ENCODE measurements at regions not wholly inside any gene's neighbourhood (a gene's known extent, or its start where the extent isn't known, plus 50 kb on each side); places are given as distances from the start of the nearest gene placed in this dataset.

DNA sequence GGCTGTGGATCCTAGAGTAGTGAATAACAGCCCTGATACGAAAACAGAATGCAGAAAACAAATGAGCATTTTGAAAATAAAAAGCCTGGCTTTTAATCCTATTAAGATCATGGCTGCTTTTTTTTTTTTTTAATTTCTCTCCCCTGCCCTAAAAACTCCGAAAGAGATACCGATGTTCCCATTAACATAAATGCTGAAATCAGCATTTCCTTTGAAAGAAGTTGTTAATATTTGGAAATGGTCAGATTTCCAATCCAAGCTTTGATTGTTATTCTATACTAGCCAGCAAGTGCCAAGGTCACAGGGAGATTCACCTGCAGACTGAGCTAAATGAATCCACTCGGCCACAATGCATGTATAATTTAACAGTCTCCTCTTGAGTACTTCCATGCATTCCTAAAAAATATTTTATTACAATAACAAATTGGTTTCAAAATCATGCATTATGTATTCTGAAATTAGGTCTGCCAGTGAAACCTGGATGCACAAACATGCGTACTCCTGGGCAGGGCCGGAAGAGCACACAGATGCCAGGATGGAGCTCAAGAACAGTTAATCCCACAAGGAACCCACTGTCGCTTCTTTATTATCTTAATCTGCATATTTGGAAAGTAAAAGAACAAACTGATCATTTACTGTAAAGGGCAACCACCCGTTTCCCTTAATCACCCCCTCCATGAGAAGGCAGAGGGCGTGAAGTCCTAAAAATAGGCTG, 521.5 kb upstream of the ZFHX3 start:
- no peaks in the 10 kb centered on the region for H3K9me3 ChIP-seq (ENCODE audit: insufficient read depth, low read depth, low read length)
- no peak overlapping the region for H3K4me3 ChIP-seq (ENCODE audit: low read length)
- H3K27ac ChIP-seq (ENCODE audit: low read length), result no peak overlapping the region
- no peaks in the 10 kb centered on the region for H3K36me3 ChIP-seq (ENCODE audit: insufficient read depth, low read depth, low read length)
- no peaks in the 10 kb centered on the region for H3K27me3 ChIP-seq (ENCODE audit: insufficient read depth, low read length)
- H3K4me1 ChIP-seq (ENCODE audit: insufficient read depth, low read length), result peaks cover 14% of the 10 kb centered on the region; the same call in 1 of the 2 replicates
- H3K9ac ChIP-seq (ENCODE audit: low read depth, low read length), result no peak overlapping the region

DNA sequence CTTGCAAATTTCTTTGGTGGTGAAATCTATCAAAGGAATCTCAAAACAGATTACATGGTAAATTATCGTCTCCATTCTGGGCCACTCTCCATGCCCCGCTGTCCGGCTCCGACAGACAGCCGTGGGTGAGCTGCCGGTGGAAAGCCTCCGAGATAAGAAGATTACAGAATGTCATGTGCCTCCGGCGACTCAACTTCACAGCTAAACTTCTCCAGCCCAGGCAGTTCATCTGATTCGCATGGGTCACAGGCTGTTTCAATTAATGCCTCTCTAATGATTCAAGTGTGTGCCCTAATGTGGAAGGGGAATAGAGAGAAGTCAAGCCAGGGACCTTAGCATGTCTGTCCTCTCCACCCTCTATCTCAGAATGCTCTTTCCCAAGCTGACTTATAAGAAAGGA, 520.8 kb upstream of the ZFHX3 start:
- Histone ChIP-seq H3K9ac (ENCODE audit: low read depth, low read length) (no peak overlapping the region), H3K27me3 (ENCODE audit: insufficient read depth, low read length) (no peaks in the 10 kb centered on the region), H3K4me3 (ENCODE audit: low read length) (no peak overlapping the region), H3K27ac (ENCODE audit: low read length) (no peak overlapping the region), H3K9me3 (ENCODE audit: insufficient read depth, low read depth, low read length) (no peaks in the 10 kb centered on the region), H3K4me1 (ENCODE audit: insufficient read depth, low read length) (peaks cover 14% of the 10 kb centered on the region; the same call in 1 of the 2 replicates), H3K36me3 (ENCODE audit: insufficient read depth, low read depth, low read length) (no peaks in the 10 kb centered on the region)

DNA sequence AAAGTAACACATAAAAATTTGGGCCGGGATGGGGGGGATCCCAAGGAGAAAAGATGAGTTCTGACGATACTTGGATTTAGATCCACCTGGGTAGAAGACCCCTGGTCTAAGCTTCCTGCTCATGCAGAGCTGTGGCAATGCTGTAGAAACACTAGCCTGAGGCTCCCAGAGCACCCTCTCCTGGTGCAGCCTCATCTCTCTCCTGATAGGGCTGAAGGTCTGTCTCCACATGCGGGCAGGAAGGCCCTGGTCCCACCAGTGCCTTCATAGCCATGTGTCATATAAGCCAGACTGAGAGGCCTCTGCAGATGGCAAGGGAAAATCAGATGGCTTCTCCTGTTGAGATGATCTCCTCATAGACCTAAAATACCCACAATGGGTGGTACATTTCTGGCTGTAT, 518.0 kb upstream of the ZFHX3 start:
- Histone ChIP-seq H3K9ac (ENCODE audit: low read depth, low read length) (no peak overlapping the region), H3K27me3 (ENCODE audit: insufficient read depth, low read length) (no peaks in the 10 kb centered on the region), H3K4me1 (ENCODE audit: insufficient read depth, low read length) (peaks cover 10% of the 10 kb centered on the region; the same call in 1 of the 2 replicates), H3K9me3 (ENCODE audit: insufficient read depth, low read depth, low read length) (no peaks in the 10 kb centered on the region), H3K27ac (ENCODE audit: low read length) (no peak overlapping the region), H3K36me3 (ENCODE audit: insufficient read depth, low read depth, low read length) (no peaks in the 10 kb centered on the region), H3K4me3 (ENCODE audit: low read length) (no peak overlapping the region)

DNA sequence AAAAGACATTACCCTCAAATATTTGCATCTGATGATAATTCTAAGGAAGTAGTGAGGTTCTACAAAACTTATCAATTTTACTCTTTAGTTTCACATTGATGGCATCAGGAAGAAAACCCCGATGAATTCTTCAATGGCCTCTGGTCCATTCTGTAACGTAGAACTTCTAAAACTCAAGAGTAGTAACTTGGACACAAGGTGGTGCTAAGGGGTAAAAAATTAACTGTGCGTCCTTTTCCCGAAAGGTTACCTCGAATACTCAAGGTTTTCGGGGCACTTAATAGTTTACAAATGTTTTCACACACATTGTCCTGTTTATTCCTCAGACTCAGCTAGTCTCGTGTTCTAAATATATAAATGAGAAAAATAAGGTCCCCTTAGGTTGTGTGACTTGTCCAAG, 517.3 kb upstream of the ZFHX3 start:
- no peak overlapping the region for H3K27ac ChIP-seq (ENCODE audit: low read length)
- peaks cover 10% of the 10 kb centered on the region; the same call in 1 of the 2 replicates for H3K4me1 ChIP-seq (ENCODE audit: insufficient read depth, low read length)
- no peaks in the 10 kb centered on the region for H3K27me3 ChIP-seq (ENCODE audit: insufficient read depth, low read length)
- H3K9me3 ChIP-seq (ENCODE audit: insufficient read depth, low read depth, low read length), result no peaks in the 10 kb centered on the region
- H3K36me3 ChIP-seq (ENCODE audit: insufficient read depth, low read depth, low read length), result no peaks in the 10 kb centered on the region
- H3K9ac ChIP-seq (ENCODE audit: low read depth, low read length), result no peak overlapping the region
- H3K4me3 ChIP-seq (ENCODE audit: low read length), result no peak overlapping the region

DNA sequence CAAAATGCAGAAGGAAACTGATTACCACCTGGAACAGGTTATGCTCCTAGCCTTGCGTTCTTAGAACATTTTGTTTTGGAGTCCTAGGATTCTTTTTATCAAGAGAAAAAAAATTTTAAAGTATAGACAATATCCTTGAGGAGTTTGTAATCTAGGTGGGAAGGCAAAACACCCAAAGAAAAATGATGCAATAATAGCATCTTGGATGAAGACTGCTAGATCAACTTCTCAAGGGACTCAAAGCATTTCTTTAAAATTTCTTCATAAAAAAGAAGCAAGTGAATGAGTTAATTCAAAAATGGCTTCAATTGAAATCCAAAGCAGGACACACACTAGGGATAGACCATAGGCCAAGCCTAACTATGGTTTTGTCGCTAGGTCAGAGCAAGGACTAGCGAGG, 515.8 kb upstream of the ZFHX3 start:
- Histone ChIP-seq H3K36me3 (ENCODE audit: insufficient read depth, low read depth, low read length) (no peaks in the 10 kb centered on the region), H3K9me3 (ENCODE audit: insufficient read depth, low read depth, low read length) (no peaks in the 10 kb centered on the region), H3K9ac (ENCODE audit: low read depth, low read length) (no peak overlapping the region), H3K4me3 (ENCODE audit: low read length) (no peak overlapping the region), H3K27ac (ENCODE audit: low read length) (no peak overlapping the region), H3K27me3 (ENCODE audit: insufficient read depth, low read length) (no peaks in the 10 kb centered on the region), H3K4me1 (ENCODE audit: insufficient read depth, low read length) (peaks cover 5% of the 10 kb centered on the region; the same call in 1 of the 2 replicates)

DNA sequence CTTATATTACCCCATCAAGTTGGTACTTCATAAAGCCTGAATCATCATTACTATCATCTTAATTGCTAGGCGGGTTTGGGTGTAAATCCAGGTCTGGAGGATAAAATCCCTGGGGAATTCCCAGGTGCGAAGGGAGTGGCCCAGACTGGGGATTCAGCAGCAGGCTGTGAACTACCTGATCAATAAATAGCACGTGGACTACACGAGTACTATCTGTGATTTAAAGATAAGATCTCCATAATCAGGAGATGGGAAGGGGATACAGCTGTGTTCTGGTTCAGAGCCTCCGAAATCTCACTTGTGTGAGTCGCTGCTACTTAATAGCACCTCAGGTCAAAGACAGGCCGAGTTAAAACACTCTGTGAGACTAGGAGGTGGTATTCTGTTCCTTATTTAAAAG, 512.6 kb upstream of the ZFHX3 start:
- no peak overlapping the region for H3K4me3 ChIP-seq (ENCODE audit: low read length)
- H3K36me3 ChIP-seq (ENCODE audit: insufficient read depth, low read depth, low read length), result no peaks in the 10 kb centered on the region
- H3K4me1 ChIP-seq (ENCODE audit: insufficient read depth, low read length), result no peaks in the 10 kb centered on the region
- H3K9ac ChIP-seq (ENCODE audit: low read depth, low read length), result no peak overlapping the region
- no peaks in the 10 kb centered on the region for H3K27me3 ChIP-seq (ENCODE audit: insufficient read depth, low read length)
- no peaks in the 10 kb centered on the region for H3K9me3 ChIP-seq (ENCODE audit: insufficient read depth, low read depth, low read length)
- H3K27ac ChIP-seq (ENCODE audit: low read length), result no peak overlapping the region

DNA sequence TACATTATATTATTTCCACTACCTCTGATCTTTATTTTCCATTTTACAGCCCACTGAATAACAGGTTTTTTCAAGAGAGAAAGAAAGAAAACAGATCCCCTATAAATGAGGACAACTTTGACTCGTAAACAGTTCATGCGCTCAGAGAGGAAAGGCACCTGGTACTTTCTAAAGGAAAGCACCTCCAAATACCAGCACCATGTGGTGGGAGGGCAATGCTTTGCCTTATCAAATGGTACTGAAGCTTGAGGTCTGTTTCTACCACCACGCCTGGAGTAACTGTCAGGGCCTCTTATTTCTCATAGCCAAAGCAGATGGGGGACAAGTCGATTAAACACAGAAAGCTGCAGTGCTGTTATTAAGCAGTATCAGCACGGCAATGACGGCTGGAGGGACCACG, 510.3 kb upstream of the ZFHX3 start:
- Histone ChIP-seq H3K27me3 (ENCODE audit: insufficient read depth, low read length) (no peaks in the 10 kb centered on the region), H3K4me3 (ENCODE audit: low read length) (no peak overlapping the region), H3K9me3 (ENCODE audit: insufficient read depth, low read depth, low read length) (no peaks in the 10 kb centered on the region), H3K36me3 (ENCODE audit: insufficient read depth, low read depth, low read length) (no peaks in the 10 kb centered on the region), H3K4me1 (ENCODE audit: insufficient read depth, low read length) (no peaks in the 10 kb centered on the region), H3K9ac (ENCODE audit: low read depth, low read length) (no peak overlapping the region), H3K27ac (ENCODE audit: low read length) (no peak overlapping the region)

DNA sequence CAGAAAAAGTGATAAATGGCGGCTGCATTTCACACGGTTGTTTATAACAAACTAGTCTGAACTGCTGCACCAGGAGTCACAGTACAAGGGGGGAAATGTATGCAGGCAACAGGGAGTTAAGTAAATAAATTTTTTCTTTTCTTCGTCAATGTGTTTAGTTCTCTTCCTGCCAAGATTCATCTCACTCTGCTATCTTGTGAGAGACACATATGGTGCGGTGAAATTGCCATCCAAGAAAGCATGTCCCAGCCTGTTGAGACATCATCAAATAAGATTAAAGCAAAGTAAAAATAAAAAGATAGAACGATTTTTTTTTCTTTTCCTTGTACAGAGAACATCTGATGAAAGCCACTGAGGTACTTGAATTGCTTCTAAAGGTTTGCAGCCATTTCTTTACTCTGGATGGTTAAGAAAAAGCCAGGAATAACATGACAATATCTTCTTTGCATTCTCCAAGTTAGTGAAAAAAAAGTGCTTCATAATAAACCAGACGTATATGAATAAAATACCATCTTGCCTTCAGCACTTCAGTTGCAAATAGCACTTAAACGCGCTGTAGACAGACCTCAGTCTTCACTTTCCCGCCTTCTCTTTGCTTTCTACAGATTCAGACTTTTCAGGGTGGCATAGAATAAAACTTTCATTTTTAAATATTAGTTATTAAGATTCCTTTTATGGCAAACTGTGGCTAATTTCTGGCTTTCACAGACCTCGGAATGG, 506.2 kb upstream of the ZFHX3 start:
- Histone ChIP-seq H3K9me3 (ENCODE audit: insufficient read depth, low read depth, low read length) (no peaks in the 10 kb centered on the region), H3K9ac (ENCODE audit: low read depth, low read length) (no peak overlapping the region), H3K27me3 (ENCODE audit: insufficient read depth, low read length) (no peaks in the 10 kb centered on the region), H3K4me3 (ENCODE audit: low read length) (no peak overlapping the region), H3K36me3 (ENCODE audit: insufficient read depth, low read depth, low read length) (no peaks in the 10 kb centered on the region), H3K4me1 (ENCODE audit: insufficient read depth, low read length) (no peaks in the 10 kb centered on the region), H3K27ac (ENCODE audit: low read length) (no peak overlapping the region)

DNA sequence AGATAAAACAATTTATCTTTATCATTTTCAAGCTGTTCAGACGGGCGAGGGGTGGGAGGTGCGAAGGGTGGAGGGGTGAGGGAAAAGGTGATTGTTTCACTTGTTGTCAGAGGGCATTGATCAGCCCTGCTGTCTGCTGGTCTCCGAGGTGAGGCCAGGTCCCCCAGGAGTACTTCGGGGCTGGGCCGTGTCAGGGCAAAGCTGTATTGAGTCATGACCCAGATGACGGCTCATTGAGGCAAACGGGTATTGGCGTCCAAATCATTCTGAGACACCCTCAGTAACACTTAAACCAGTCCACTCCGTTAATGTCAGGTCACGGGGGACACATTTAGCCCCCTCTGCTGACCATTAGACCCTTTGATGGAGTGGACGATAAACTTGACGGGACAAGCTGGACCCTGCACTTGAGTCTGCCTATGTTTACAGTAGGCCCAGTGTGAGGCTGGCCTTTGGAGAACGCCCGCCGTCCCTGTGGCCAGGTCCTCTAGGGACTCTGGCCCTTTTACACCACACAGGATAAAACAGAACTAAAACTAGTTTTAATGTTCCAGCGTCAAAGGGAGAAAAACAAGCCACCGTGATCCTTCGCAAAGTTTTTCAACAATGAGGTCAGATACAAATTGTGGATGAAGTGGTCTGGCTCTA, 502.2 kb upstream of the ZFHX3 start:
- no peak overlapping the region for H3K9ac ChIP-seq (ENCODE audit: low read depth, low read length)
- no peak overlapping the region for H3K27ac ChIP-seq (ENCODE audit: low read length)
- H3K9me3 ChIP-seq (ENCODE audit: insufficient read depth, low read depth, low read length), result no peaks in the 10 kb centered on the region
- H3K4me3 ChIP-seq (ENCODE audit: low read length), result no peak overlapping the region
- H3K36me3 ChIP-seq (ENCODE audit: insufficient read depth, low read depth, low read length), result no peaks in the 10 kb centered on the region
- H3K4me1 ChIP-seq (ENCODE audit: insufficient read depth, low read length), result peaks cover 5% of the 10 kb centered on the region; the same call in 1 of the 2 replicates
- H3K27me3 ChIP-seq (ENCODE audit: insufficient read depth, low read length), result no peaks in the 10 kb centered on the region

DNA sequence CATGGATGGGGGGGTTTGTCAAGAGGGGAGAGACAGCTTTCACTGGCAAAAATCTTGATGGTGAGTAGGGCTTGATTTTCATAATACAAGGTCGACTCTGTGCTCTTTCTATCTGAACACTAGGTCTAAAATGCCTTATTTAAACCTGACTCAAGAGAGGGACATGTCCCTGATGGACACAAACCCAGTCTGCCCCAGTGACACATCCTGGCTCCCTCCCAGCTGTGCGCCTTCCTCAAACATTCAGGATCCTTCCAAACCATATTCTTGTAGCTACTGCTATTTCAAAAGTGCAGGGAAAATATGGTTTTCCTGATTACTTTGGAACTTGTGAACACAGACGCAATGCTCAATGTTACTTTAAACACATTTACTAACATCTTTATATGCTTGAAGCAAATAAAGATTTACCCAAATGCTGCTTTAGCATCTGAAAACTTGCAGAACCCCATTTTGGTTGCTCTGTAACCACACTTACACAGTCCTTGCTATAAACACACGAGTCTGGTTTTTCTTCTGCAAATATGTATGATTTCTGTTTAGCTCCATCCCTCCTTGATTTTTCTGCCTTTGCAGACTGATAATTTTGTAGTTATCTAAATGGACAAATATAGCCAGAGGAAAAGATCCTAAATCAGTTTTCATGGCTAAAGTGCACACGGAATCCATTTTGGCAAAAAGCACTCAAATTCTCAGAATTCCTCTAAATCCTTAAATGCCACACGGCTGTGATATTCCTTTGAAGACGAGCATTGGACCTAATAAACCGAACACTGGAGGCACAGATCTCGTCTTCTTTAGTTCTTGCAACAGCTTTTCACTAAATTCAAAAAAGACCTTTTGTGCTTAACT, 499.9 kb upstream of the ZFHX3 start:
- H3K9ac ChIP-seq (ENCODE audit: low read depth, low read length), result no peak overlapping the region
- no peaks in the 10 kb centered on the region for H3K9me3 ChIP-seq (ENCODE audit: insufficient read depth, low read depth, low read length)
- no peaks in the 10 kb centered on the region for H3K36me3 ChIP-seq (ENCODE audit: insufficient read depth, low read depth, low read length)
- H3K27ac ChIP-seq (ENCODE audit: low read length), result no peak overlapping the region
- no peak overlapping the region for H3K4me3 ChIP-seq (ENCODE audit: low read length)
- peaks cover 6% of the 10 kb centered on the region; the same call in 1 of the 2 replicates for H3K27me3 ChIP-seq (ENCODE audit: insufficient read depth, low read length)
- H3K4me1 ChIP-seq (ENCODE audit: insufficient read depth, low read length), result peaks cover 14% of the 10 kb centered on the region; the same call in 1 of the 2 replicates

DNA sequence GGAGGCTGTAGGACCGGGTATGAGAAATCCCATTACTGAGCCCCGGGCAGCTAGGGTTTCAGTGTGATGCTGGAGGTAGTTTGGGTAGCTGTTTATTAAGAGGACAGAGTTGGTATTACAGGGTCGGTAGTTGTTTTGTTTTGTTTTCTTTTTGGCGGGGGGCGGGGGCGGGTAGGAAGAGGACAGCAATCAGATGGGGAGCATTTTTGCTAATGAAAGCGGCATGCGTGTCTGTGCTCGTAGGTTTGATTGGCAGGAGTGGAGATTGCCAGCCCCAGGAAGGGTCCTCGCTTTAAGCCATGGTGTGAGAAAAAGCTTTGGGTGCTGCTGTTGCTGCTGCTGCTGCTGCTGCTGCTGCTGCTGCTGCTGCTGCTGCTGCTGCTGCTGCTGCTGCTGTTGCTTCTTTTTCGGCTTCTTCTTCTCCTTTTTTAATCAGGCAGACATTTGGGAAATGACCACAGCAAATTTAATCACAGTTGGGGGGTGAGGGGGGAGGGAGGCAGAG, 498.5 kb upstream of the ZFHX3 start:
- H3K9ac ChIP-seq (ENCODE audit: low read depth, low read length), result no peak overlapping the region
- peak overlapping the region; percentile 1; the same call in 1 of the 2 replicates for H3K4me3 ChIP-seq (ENCODE audit: low read length)
- H3K27ac ChIP-seq (ENCODE audit: low read length), result no peak overlapping the region
- peaks cover 6% of the 10 kb centered on the region; the same call in 1 of the 2 replicates for H3K27me3 ChIP-seq (ENCODE audit: insufficient read depth, low read length)
- H3K9me3 ChIP-seq (ENCODE audit: insufficient read depth, low read depth, low read length), result no peaks in the 10 kb centered on the region
- peaks cover 14% of the 10 kb centered on the region; the same call in 1 of the 2 replicates for H3K4me1 ChIP-seq (ENCODE audit: insufficient read depth, low read length)
- H3K36me3 ChIP-seq (ENCODE audit: insufficient read depth, low read depth, low read length), result no peaks in the 10 kb centered on the region

Data from iPS-20b (cell line).